ENCODE measurements at regions not wholly inside any gene's neighbourhood (a gene's known extent, or its start where the extent isn't known, plus 50 kb on each side); places are given as distances from the start of the nearest gene placed in this dataset.

DNA sequence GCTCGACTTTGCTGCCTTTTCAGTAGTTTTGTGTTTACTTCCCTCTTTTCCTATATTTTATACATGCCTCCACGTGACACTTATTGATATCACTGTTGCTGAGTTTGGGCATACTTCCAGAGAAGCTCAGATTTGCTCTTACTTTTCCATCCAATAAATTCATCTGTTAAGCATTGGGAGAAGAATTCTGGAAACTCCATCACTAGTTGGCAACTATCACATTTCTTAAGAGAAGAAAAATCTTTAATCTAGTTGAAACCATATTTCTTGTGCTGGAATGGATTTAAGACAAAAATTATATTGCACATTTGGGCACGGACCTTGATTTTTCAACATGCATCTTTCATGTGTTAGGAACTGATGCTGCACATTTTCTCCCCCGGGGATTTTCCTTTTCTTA lies 52.6 kb upstream of the CPO start:
- TF ChIP-seq, protein P1, sequence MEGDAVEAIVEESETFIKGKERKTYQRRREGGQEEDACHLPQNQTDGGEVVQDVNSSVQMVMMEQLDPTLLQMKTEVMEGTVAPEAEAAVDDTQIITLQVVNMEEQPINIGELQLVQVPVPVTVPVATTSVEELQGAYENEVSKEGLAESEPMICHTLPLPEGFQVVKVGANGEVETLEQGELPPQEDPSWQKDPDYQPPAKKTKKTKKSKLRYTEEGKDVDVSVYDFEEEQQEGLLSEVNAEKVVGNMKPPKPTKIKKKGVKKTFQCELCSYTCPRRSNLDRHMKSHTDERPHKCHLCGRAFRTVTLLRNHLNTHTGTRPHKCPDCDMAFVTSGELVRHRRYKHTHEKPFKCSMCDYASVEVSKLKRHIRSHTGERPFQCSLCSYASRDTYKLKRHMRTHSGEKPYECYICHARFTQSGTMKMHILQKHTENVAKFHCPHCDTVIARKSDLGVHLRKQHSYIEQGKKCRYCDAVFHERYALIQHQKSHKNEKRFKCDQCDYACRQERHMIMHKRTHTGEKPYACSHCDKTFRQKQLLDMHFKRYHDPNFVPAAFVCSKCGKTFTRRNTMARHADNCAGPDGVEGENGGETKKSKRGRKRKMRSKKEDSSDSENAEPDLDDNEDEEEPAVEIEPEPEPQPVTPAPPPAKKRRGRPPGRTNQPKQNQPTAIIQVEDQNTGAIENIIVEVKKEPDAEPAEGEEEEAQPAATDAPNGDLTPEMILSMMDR (IDR thresholded peaks at IDR 0.05; ENCODE audit: low read depth, low read length) = no peak
- H3K36me3 ChIP-seq = no peaks in the 10 kb centered on the region
- peaks cover 2% of the 10 kb centered on the region; the same call in 1 of the 2 replicates for H3K4me1 ChIP-seq
- no peak for DNase-seq
- H3K27me3 ChIP-seq = no peaks in the 10 kb centered on the region
- no peak overlapping the region for H3K4me3 ChIP-seq (ENCODE audit: low read depth, low read length)
- no peaks in the 10 kb centered on the region for H3K9me3 ChIP-seq

DNA sequence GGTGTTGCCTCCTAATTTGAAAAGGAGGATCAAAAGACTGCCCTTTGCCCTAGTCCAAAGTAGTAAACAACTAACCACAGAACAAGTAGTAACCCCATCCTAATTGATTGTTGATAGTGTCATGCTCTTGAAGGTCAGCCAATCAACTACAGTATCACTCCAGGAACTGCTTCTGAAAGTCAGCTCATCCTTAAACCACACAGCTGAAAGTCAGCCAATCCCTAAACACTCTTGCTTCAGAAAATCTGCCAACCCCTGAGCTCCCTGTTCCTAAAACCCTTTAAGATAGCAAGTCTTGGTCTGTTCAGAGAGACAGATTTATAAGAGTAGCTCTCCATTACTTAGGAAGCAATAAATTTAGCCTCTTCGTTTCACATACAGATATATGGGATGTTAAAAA lies 51.6 kb upstream of the CPO start:
- Histone ChIP-seq H3K4me3 (ENCODE audit: low read depth, low read length) (no peak overlapping the region), H3K4me1 (peaks cover 2% of the 10 kb centered on the region; the same call in 1 of the 2 replicates), H3K36me3 (no peaks in the 10 kb centered on the region), H3K27me3 (no peaks in the 10 kb centered on the region), H3K9me3 (no peaks in the 10 kb centered on the region)
- TF ChIP-seq, protein P1 (IDR thresholded peaks at IDR 0.05; ENCODE audit: low read depth, low read length) = no peak
- no peak for DNase-seq
